ENCODE measurements at regions not wholly inside any gene's neighbourhood (a gene's known extent, or its start where the extent isn't known, plus 50 kb on each side); places are given as distances from the start of the nearest gene placed in this dataset.

GRCh38 chr11:69231466-69232018, 62.4 kb upstream of the MYEOV start:
- CTCF ChIA-PET = no interaction called here
- no peak for TF ChIP-seq CTCF (conservative IDR thresholded peaks at IDR 0.05; ENCODE audit: low read depth)

GRCh38 chr11:69232821-69233743, 60.9 kb upstream of the MYEOV start:
- TF ChIP-seq CTCF (conservative IDR thresholded peaks at IDR 0.05; ENCODE audit: low read depth) = no peak
- no peak overlapping the region for H3K27ac ChIP-seq
- ChIA-PET CTCF (interaction anchor here (0.7 kb wide), 1 partner anchor 52 kb away, joined by 3 read pairs; no protein-coding TSS in a partner anchor), POLR2A (ENCODE audit: low non-redundant PET) (no interaction called here)
- DNase-seq (ENCODE audit: low spot score) = no peak

More at GRCh38 chr11:69231466-69232018, 62.4 kb upstream of the MYEOV start:
- DNase-seq (ENCODE audit: low spot score) = no peak
- POLR2A ChIA-PET (ENCODE audit: low non-redundant PET) = no interaction called here
- H3K27ac ChIP-seq = no peak overlapping the region

- POLR2A ChIA-PET (ENCODE audit: low non-redundant PET) = no interaction called here
Observed at GRCh38 chr11:69233744-69234570, 60.0 kb upstream of the MYEOV start.

GRCh38 chr11:69234740-69235710, 58.9 kb upstream of the MYEOV start:
- POLR2A ChIA-PET (ENCODE audit: low non-redundant PET) = no interaction called here
- no peak for TF ChIP-seq CTCF (conservative IDR thresholded peaks at IDR 0.05; ENCODE audit: low read depth)
- H3K27ac ChIP-seq = no peak overlapping the region
- DNase-seq (ENCODE audit: low spot score) = no peak
- CTCF ChIA-PET = no interaction called here

More at GRCh38 chr11:69233744-69234570, 60.0 kb upstream of the MYEOV start:
- TF ChIP-seq CTCF (conservative IDR thresholded peaks at IDR 0.05; ENCODE audit: low read depth) = no peak
- CTCF ChIA-PET = interaction anchor here (0.7 kb wide), 1 partner anchor 53 kb away, joined by 3 read pairs; no protein-coding TSS in a partner anchor
- DNase-seq (ENCODE audit: low spot score) = no peak
- H3K27ac ChIP-seq = no peak overlapping the region

- no peak overlapping the region for H3K27ac ChIP-seq
- POLR2A ChIA-PET (ENCODE audit: low non-redundant PET) = no interaction called here
- no peak for TF ChIP-seq CTCF (conservative IDR thresholded peaks at IDR 0.05; ENCODE audit: low read depth)
- no peak for DNase-seq (ENCODE audit: low spot score)
- CTCF ChIA-PET = interaction anchor here (0.6 to 1.4 kb wide), 2 partner anchors 15 to 137 kb away, joined by 3 read pairs; no protein-coding TSS in a partner anchor
Observed at GRCh38 chr11:69238573-69239351, 55.2 kb upstream of the MYEOV start.
